GM19397 (cell line): ENCODE measurements at regions not wholly inside any gene's neighbourhood (a gene's known extent, or its start where the extent isn't known, plus 50 kb on each side); places are given as distances from the start of the nearest gene placed in this dataset.
A peak's percentile ranks its signal among the peaks of the same experiment; 100 is the strongest.

Experiments
- ATAC-seq: cut with Tn5 transposase; IDR thresholded peaks from one replicate; pipeline ENCODE4 v1.9.1; 2021; ENCODE audit warnings: mild to moderate bottlenecking, moderate library complexity; ENCODE audit not compliant: unreplicated experiment

GRCh38 chr3:34360713-34361112 lies 562.3 kb downstream of the PDCD6IP start:
- no peak for ATAC-seq

- ATAC-seq = peak; percentile 90
Observed at GRCh38 chr3:34361921-34362320, 563.5 kb downstream of the PDCD6IP start.

GRCh38 chr3:34362910-34363309 lies 564.5 kb downstream of the PDCD6IP start:
- ATAC-seq = no peak

GRCh38 chr3:34363881-34364280 lies 565.5 kb downstream of the PDCD6IP start:
- ATAC-seq = no peak

- ATAC-seq = no peak
Observed at GRCh38 chr3:34364335-34364734, 565.9 kb downstream of the PDCD6IP start.

- no peak for ATAC-seq
Observed at GRCh38 chr3:34365231-34365630, 566.8 kb downstream of the PDCD6IP start.

- no peak for ATAC-seq
Observed at GRCh38 chr3:34365771-34366170, 567.3 kb downstream of the PDCD6IP start.

- no peak for ATAC-seq
Observed at GRCh38 chr3:34367521-34367920, 569.1 kb downstream of the PDCD6IP start.

GRCh38 chr3:34374521-34374920 lies 576.1 kb downstream of the PDCD6IP start:
- no peak for ATAC-seq

GRCh38 chr3:34376691-34377090 lies 578.3 kb downstream of the PDCD6IP start:
- ATAC-seq = no peak

- no peak for ATAC-seq
Observed at GRCh38 chr3:34377961-34378360, 579.5 kb downstream of the PDCD6IP start.

- ATAC-seq = no peak
Observed at GRCh38 chr3:34381243-34381642, 582.8 kb downstream of the PDCD6IP start.

- no peak for ATAC-seq
Observed at GRCh38 chr3:34382859-34383258, 584.4 kb downstream of the PDCD6IP start.

- ATAC-seq = no peak
Observed at GRCh38 chr3:34386309-34386708, 587.9 kb downstream of the PDCD6IP start.

- no peak for ATAC-seq
Observed at GRCh38 chr3:34387826-34388564, 589.6 kb downstream of the PDCD6IP start.

- no peak for ATAC-seq
Observed at GRCh38 chr3:34388830-34389229, 590.4 kb downstream of the PDCD6IP start.

- ATAC-seq = no peak
Observed at GRCh38 chr3:34394978-34395748, 596.7 kb downstream of the PDCD6IP start.

- ATAC-seq = no peak
Observed at GRCh38 chr3:34396288-34396687, 597.9 kb downstream of the PDCD6IP start.

GRCh38 chr3:34396956-34397355 lies 598.5 kb downstream of the PDCD6IP start:
- ATAC-seq = no peak

GRCh38 chr3:34399401-34399800 lies 601.0 kb downstream of the PDCD6IP start:
- no peak for ATAC-seq

GRCh38 chr3:34405159-34405558 lies 606.7 kb downstream of the PDCD6IP start:
- ATAC-seq = no peak

- ATAC-seq = no peak
Observed at GRCh38 chr3:34407281-34407680, 608.9 kb downstream of the PDCD6IP start.
